GM23248 (cell line): ENCODE measurements at regions not wholly inside any gene's neighbourhood (a gene's known extent, or its start where the extent isn't known, plus 50 kb on each side); places are given as distances from the start of the nearest gene placed in this dataset.

Experiments used
- EZH2 ChIP-seq: fragments of 200-600 bp; sonication (generic); IDR thresholded peaks from 2 replicates; pipeline ENCODE4 v1.6.1; 2018; ENCODE audit warnings: antibody characterized with exemption, mild to moderate bottlenecking; ENCODE audit not compliant: insufficient read depth, poor library complexity, severe bottlenecking
- EZH2phosphoT487 ChIP-seq: fragments of 200-600 bp; sonication (generic); IDR thresholded peaks from 2 replicates; pipeline ENCODE4 v1.6.1; 2018; ENCODE audit warnings: antibody characterized with exemption, moderate library complexity, mild to moderate bottlenecking, low read depth; ENCODE audit not compliant: insufficient read depth

DNA sequence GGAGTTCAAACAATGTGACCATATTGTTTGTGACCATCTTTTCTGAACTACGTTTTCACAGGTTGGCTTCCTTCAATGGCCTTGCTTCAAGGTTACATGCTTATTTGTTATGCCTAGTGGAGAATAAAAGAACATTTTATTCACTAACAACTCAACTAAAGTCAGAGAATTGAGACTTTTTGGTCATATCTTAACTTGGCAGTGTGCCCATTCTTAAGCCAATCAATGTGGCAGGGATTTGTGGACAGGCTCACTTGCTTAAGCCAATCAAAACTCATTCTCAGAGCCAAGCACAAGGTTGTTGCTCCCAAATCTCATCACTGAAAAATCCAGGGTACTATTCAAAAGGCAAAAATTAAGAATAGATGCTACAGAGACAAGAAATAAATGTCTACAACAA is 455.8 kb upstream of the FAT3 start:
- TF ChIP-seq EZH2 (no peak), EZH2phosphoT487 (no peak)
